GM18907 (cell line): ENCODE measurements at regions not wholly inside any gene's neighbourhood (a gene's known extent, or its start where the extent isn't known, plus 50 kb on each side); places are given as distances from the start of the nearest gene placed in this dataset.
"Not testable (repeated sequence)": the region's sequence is repeated elsewhere in the genome, so short reads cannot be mapped to it uniquely, and the experiment has no call there.

Source experiments
- ATAC-seq: cut with Tn5 transposase; IDR thresholded peaks from one replicate; pipeline ENCODE4 v1.9.1; 2021; ENCODE audit warnings: mild to moderate bottlenecking, moderate library complexity; ENCODE audit not compliant: unreplicated experiment

- no peak for ATAC-seq
These were observed 136.1 kb downstream of the MID1IP1 start for GRCh38 chrX:38937400-38937799.

DNA sequence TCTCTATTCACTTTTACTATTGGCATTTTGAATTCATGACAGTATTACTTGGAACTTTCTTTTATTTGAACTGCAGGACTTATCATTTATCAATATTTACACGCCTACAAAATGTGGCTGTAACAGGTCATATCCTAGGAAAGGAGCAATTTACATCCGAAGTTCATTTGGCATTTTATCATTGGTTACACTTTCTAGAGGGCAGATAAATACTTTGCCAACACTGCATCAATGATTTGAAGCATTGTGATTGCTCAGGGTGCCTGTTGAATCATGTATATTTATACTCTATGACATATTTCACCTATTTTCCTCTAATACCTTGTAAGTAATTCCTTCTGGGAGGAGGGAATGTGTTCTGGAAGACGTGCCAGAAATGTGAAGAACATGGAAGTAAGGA lies 136.7 kb downstream of the MID1IP1 start:
- ATAC-seq: no peak

GRCh38 chrX:38939067-38939466 lies 137.8 kb downstream of the MID1IP1 start:
- no peak for ATAC-seq

DNA sequence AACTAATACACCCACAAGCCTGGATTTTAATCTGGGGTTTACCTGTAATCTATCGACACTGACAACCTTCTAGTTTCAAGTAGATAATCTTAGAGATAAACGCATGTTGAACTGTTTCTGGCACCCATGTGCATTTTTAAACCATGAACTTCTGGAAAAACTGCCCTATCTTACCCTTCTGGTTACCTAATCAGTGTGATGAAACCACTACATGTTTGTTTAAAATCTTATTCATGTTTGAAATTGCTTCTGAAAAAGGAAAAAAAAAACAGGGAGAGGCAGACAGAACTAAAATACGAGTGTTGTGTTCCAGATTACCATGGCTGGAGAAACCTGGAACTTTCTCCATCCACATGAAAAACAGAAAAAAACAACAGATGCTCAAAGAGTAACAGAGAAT lies 139.3 kb downstream of the MID1IP1 start:
- ATAC-seq: no peak

DNA sequence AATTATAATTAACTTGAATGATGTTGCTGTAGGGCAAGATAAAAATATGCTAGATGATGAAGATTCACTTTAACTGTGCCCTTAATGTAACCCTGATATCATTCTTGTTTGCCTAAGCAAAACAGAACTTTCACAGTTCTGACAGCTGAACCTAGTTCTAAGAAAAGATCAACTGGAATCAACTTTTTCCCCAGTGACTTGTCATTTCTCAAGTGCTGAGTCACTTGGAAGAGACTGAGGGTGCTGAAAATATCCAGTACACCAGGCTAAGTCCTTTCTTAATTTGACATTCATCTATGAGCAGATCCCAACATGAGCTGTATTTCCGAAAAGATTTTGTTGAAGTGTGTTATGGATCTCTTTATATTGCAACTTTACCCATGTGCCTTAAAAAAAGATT lies 140.4 kb downstream of the MID1IP1 start:
- no peak for ATAC-seq

DNA sequence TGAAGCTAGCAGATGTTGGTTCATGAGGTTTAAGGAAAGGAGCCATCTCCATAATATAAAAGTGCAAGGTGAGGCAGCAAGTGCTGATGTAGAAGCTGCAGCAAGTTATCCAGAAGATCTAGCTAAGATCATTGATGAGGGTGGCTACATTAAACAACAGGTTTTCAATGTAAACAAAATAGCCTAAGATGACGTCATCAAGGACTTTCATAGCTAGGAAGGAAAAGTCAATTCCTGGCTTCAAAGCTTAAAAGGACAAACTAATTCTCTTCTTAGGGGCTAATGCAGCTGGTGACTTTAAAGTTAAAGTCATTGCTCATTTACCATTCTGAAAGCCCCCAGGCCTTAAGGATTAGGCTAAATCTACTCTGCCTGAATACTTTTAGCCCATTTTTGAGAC lies 141.9 kb downstream of the MID1IP1 start:
- ATAC-seq: no peak

GRCh38 chrX:38948046-38948445 lies 146.8 kb downstream of the MID1IP1 start:
- ATAC-seq: no peak

DNA sequence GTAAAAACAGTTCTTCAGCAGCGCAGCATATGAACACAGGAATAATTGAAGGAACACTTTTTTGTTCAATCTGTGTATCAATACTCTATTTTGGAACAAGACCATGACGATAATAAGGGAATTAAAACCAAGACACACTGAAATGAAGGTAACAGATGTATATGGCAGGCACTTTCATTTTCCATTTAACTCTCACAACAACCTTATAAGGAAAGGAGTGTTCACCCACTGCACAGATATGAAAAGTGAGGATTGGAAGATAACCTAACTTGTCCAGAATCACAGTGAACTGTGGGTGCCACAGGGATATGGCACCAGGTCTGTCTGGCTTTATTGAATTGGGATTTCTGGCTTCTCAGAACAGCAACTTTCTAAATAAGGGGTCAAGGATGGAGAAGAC lies 153.3 kb downstream of the MID1IP1 start:
- ATAC-seq: no peak

DNA sequence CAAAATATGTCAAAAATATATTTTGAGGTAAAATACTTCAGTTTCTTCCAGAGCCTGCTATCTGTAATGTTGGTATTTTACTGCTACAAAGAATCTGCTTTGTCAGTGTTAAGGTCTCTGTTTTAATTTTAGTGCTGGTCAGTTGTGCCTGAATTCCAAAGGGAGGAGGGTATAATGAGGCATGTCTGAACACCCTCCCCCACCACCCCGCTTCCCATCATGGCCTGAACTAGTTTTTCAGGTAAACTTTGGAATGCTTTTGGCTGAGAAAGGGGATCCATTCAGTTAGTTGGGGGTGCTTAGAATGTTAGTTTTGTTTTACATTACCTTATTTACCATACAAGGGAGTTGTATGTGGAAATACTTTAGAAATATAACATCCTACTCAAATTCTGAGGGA lies 158.5 kb downstream of the MID1IP1 start:
- no peak for ATAC-seq

GRCh38 chrX:38960137-38960536 lies 158.9 kb downstream of the MID1IP1 start:
- no peak for ATAC-seq

- ATAC-seq: no peak
These were observed 160.7 kb downstream of the MID1IP1 start for GRCh38 chrX:38961936-38962335.

DNA sequence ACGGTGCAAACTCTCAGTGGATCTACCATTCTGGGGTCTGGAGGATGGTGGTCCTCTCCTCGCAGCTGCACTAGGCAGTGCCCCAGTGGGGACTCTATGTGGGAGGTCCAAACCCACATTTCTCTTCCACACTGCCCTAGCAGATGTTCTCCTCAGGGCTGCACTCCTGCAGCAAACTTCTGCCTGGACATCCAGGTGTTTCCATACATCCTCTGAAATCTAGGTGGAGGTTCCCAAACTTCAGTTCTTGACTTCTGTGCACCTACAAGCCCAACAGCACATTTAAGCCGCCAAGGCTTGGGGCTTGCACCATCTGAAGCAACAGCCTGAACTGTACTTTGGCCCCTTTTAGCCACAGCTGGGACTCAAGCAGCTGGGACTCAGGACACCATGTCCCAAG lies 162.0 kb downstream of the MID1IP1 start:
- not testable (repeated sequence) for ATAC-seq

DNA sequence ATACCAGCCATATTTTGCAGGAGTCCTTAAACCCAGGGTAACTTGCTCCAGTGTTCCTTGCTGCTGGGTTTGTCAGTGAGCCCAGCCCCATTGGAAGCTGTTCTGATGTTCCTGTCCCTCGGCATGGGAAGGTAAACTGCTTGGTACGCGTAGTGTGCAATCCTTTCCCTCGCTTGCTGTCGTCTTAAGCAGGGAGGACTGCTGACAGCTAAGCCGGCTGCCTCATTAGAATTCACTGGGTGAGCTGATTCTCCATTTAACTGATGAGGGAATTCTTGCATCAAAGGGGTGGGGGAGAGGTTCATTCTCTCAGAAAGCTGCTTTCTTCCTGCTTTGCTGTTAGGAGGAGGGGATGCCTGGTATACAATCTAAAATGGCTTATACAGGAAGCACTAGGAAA lies 164.6 kb downstream of the MID1IP1 start:
- ATAC-seq: no peak

GRCh38 chrX:38968344-38969216 lies 167.3 kb downstream of the MID1IP1 start:
- no peak for ATAC-seq

DNA sequence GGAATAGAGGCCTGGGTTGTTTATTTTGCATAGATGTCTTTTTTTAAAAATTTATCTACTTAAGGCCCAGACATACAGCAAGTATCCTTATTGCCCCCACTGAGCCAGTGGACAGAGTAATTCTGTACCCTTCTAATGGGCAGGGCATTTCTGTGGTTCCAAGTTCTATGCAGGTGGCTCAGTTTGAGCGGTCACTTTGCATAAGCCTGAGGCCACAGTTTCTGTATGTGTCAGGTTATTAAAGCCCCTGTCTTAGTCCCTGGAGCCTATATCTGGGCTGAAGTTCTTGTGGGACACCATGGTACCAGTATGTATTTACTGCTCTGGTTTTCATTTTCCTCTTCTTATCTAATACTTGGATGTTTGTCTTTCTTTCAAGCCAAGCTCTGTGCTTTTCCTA lies 168.8 kb downstream of the MID1IP1 start:
- peak; percentile 72 for ATAC-seq

DNA sequence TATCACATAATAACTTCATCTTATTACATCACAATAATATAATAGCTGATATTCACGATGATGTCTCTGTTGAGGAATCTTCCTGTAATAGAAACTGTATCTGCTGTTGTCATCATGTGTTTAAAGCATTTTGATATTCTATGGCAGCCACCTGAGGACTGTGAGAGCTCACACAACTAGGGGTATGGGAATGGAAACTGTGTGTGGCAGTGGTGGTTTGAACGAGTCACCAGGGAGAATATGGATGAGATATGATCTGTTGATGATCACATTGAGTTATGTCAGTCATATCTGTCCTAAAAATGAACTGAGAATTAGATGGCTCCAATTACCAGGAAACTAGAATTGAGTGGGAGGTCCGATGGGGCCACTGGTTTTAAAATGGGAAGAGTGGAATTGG lies 169.6 kb downstream of the MID1IP1 start:
- no peak for ATAC-seq

DNA sequence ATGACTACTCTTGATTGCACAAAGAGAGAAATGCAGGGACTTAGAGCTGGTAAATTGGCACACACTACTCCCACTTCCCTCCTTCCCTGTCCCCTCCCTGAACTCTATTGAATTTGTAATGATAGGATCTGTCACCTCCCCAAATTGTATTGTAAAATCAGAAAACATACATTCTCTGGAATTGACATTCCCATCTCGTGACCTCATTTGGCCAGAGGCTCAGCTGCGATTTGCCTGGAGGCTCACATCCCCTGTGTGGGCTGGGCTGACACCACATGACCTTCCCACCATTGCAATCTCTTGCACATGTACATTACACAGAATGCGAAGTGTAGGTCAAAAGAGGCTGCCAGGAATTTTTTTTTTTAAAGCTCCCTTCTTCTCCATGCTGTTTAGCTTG lies 172.1 kb downstream of the MID1IP1 start:
- no peak for ATAC-seq

GRCh38 chrX:38974542-38974941 lies 173.3 kb downstream of the MID1IP1 start:
- ATAC-seq: no peak

DNA sequence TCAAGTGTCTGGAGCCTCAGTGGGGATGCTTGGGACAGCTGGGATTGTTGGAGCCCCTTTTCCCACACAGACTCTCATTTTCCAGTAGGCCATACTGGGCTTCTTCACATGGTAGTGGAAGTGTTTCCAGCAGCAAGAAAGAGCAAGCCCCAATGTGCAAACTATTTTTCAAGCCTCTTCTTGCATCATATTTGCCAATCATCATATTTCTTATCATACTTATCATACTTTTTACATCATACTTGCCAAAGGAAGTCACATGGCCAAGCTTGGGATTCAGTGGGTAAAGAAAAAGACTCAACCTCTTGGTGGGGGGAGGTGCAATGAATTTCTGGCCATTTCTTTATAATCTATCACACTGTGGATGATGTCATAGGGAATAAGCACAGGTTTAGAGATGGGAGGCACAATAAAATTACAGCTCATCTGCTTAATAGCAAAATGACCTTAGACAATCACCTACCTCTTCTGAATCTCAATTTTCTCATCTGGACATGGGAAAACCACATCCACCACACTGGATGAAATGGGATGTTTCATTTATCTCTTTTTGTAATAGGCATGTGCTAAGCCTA lies 174.2 kb downstream of the MID1IP1 start:
- no peak for ATAC-seq

DNA sequence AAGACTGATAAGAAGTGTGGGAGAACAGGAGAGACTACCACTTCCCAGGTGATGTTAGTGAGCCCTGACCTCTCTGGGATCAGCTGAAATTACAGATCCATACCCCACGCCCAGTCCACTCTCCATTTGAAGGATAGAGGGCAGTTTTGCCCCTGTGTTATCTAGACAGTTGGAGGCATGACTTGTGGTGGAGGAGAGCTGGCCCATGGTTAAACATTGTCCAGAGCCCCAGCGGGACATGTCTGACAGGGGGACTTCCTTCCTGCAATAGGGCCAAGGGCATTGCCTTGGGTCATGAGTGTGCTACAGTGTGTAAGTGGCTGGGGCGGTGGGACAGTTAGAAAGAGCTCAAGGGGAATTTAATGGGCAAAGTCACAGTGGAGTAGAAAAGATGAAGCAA lies 181.1 kb downstream of the MID1IP1 start:
- ATAC-seq: peak; percentile 68

DNA sequence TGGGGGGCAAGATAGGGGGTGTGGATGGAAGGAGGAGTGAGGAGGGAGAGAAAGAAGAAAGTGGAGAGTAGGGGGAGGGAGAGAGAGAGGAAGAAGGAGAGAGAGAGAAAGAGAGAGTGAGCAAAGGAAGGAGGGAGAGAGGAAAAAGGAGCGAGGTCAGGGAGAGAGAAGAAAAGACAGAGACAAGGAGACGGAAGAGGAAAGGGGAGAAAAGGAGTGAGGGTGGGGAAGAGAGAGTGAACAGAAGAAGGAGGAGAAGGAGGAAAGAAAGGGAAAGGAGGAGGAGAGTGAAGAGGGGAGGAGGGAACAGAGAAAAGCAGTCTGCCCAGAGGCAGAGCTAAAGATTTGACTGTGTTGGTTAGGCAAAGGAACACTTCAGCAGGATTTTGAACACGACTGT lies 181.6 kb downstream of the MID1IP1 start:
- no peak for ATAC-seq

DNA sequence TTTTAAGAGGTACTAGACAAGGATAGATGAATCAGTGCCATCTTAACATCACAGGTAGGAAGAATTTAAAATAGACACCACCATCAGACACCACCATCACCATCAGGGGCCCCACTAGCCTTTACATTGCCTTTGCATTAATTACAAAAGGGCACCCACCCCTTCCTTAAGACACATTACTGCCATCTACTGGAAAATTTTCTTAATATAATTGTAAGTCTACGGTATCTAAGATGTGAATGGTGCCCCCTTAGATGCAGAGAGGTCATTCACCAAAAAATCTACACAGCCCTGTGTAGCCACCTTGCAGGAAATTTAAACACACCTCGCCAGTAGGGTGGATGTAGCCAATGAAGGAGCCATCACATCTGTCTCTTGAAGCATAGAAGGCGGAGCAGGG lies 184.1 kb downstream of the MID1IP1 start:
- no peak for ATAC-seq

DNA sequence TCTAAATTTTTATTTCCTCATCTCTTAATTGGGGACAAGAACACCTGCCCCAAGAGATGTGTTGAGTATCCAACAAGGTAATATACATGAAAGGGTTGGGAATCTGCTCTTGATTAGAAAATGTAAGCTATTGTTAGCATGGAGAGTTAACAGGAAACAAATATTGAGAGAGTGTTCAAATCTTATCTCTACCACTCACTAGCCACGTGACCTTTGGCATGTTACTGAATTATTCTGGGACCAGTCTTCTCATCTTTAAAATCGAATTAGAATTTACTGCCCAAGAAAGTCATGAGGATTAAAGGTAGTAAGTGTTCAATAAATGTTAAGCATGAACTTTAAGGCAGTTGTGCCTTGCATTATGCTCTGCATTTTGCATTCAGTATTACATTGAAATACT lies 184.7 kb downstream of the MID1IP1 start:
- no peak for ATAC-seq
